AG08395 (cell line): ENCODE measurements at regions not wholly inside any gene's neighbourhood (a gene's known extent, or its start where the extent isn't known, plus 50 kb on each side); places are given as distances from the start of the nearest gene placed in this dataset.
A peak's percentile ranks its signal among the peaks of the same experiment; 100 is the strongest.

ENCODE experiments used
- DNase-seq: peaks from one replicate; pipeline ENCODE4 v3.0.0; 2012; ENCODE audit warnings: mixed read lengths, low spot score

- no peak for DNase-seq
These were observed 59.3 kb downstream of the DDIT4L start for GRCh38 chr4:100130964-100131363.

DNA sequence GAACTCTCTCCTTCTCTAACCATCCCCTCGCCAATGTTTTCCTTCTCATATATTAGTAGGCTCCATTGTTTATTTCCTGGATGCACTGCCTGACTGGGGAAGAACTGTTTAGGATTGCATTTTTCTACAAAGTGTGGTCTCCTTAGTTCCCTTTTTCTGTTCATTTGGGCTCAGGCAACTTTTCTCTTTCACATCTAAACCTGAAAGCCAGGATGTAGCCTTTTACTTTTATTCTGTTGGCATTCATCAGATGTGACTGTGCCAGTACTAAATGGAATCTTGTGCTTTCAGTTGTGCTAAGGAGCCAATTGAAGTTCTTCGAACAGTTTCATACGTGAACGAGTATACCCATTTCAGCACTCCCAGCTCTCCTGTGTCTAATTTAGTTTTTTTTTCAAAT lies 59.8 kb downstream of the DDIT4L start:
- no peak for DNase-seq

- no peak for DNase-seq
These were observed 60.5 kb downstream of the DDIT4L start for GRCh38 chr4:100129774-100130173.

DNA sequence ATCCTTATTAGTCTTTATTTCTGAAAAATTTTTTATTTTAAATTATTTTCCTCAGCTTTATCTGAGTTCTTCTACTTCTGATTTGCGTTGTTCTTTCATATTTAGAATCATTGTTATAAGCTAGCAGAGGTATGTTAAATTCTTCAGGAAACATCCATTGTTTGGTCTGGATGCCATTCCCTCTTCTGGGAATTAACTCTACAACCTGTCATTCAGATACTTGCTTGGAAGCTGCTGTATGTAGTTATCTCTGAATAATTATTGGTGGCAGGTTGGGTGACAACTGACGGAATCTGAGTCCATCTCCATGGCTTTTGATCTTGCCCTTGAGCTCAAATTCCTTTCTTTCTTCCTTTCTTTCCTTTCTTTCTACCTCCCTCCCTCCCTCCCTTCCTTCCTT lies 61.9 kb downstream of the DDIT4L start:
- no peak for DNase-seq

- no peak for DNase-seq
These were observed 65.6 kb downstream of the DDIT4L start for GRCh38 chr4:100124715-100125114.

- no peak for DNase-seq
These were observed 72.1 kb downstream of the DDIT4L start for GRCh38 chr4:100118181-100118580.

DNA sequence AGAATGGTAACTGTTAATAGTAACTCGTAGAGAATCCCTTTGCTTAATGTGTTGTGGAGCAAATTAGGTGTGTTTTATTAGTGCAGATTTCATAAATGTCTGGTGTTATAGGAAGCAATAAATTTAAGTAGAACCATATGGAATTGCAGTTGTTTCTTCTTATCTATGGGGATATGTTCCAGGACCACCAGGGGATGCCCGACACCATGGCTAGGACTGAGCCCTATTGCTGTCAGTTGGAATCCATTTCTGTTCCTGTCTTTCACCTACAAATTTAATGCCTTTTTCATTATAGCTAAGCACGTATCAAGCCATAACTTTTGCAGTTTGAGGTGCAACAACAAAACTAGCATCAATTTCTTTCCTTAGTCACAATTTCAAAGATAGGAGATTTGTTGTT lies 72.5 kb downstream of the DDIT4L start:
- DNase-seq, result no peak

DNA sequence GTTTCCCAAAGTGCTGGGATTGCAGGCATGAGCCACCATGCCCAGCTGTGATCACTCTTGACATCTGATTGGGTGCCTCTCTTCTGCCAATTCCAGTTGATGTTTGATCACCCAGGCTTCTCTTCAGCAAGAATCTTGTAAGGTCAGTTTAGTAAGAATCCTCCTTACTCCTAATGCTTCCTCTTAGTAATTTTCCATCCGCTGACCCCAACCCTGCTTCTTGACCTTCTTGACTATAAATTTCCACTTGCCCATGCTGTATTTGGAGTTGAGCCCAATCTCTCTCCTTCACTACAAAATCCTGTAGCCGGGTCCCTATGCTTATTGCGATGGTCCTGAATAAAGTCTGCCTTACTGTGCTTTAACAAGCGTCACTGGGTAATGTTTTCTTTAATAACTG lies 75.4 kb downstream of the DDIT4L start:
- DNase-seq, result no peak

GRCh38 chr4:100113732-100114131 lies 76.5 kb downstream of the DDIT4L start:
- DNase-seq, result no peak

- DNase-seq, result no peak
These were observed 77.2 kb downstream of the DDIT4L start for GRCh38 chr4:100113096-100113495.

GRCh38 chr4:100109921-100110320 lies 80.3 kb downstream of the DDIT4L start:
- no peak for DNase-seq

- DNase-seq, result no peak
These were observed 81.4 kb downstream of the DDIT4L start for GRCh38 chr4:100108869-100109268.

DNA sequence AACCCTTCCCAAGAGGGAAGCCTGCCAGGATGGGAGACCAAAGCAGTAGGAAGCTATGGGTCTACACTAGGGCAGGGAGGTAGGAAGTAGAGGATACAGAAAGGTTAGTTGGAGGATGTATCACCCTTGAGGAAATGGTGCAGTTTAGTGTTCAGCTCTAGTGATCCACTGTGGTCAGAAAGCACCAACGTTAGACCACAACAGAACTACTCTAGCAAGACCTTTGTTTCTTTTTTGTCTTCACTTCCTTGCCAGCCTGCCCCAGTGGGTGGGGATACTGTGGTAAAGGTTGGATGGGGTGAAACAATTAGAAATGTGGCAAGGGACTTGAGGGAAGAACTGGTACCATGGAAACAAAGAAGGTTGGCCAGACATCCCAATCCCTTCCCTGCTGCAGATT lies 83.3 kb downstream of the DDIT4L start:
- DNase-seq, result no peak

DNA sequence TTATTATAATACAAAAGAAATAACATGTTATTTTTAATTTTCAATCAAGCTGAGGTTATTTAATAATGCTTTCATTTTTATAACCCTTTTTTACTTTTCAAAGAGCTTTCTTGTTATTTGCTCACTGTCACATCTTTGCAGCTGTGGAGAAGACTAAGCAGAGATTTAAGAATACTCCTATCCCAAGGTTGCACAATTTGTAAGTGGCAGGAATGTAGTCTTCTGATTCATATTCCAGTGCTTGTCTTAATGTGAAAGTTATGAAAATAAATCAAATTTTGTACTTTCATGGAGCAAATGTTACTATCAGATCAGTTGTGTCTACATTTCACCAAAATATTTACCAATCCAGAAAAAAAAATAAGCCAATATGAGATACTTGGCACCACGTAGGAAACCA lies 86.6 kb downstream of the DDIT4L start:
- DNase-seq, result no peak

DNA sequence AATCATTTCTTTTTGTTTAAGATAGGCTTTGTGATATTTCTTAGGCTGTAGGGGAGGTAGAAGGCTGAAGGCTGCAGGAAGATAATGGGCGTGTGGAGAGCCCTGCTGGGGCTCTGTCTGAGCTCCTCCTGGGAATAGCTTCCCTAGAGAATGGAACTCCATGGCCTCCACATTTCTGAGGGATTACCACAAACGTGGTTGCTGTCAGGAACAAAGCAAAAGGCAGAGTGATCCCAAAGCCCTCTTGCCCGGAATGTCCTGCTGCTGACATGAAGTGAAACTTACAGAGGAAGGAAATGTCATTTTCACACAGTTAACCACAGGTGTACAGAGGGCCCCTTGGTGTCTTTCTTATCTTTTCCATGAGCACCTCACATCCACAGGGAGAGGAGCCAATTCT lies 89.3 kb downstream of the DDIT4L start:
- no peak for DNase-seq

- no peak for DNase-seq
These were observed 90.5 kb downstream of the DDIT4L start for GRCh38 chr4:100099746-100100145.

DNA sequence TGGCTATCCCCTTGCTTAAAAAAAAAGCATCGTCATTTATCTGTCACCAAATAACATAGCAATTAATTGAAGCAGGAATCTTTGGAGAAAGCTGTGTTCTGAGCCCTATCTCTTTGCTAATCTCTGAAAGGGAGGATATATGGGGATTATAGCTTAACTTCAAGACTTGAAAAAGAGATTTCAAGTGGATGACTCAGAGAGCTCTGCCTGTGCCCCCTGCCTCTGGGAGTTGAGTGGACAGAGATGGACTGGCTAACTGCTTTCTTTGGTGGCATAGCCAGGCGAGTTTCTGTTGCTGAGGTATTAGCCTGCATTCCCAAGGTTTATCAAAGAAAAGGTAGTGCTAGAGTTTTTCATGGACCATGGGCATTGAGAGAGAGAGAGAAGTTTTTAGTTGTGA lies 91.6 kb downstream of the DDIT4L start:
- DNase-seq, result no peak

GRCh38 chr4:100098011-100098545 lies 92.2 kb downstream of the DDIT4L start:
- no peak for DNase-seq

DNA sequence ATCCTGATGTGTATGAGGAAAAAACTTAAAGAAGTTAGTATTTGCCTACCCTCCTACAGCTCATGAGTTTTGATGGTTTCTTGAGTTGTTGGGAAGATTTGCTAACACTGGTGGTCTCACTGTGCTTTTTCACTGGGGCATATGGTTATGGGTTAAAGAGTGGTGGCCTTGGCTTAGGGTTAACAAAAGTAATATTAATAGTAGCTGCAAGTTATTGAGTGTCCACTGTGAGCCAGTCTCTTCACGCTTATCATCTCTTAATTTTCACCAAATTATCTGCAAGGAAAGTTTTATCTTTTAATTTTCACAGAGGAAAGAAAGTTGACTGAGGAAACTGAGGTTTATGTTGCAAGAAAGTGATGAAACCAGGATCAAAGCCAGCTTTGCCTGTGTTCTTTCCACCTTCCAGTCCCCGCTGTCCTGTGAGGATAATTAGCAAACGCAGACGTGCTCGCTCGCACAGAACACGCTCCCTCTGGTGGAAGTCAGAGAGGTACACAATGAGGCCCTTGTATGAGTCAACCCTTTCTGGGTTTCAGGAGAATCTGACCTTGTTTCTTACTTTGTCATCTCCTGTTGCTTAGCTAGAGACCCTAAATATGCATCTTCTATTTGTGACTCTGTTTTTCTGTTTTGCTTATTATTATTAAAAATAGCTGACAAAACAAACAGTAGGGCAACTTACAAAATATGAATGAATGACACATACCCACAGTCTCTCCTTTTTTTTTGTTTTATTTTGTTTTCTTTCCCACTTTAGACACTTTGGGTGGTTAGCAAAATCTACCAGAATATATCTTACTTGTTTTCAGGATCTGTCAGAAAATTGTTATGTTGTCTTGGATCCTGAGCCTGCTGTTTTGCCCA lies 94.3 kb downstream of the DDIT4L start:
- peak; percentile 73 for DNase-seq

- DNase-seq, result peak; percentile 81
These were observed 97.0 kb downstream of the DDIT4L start for GRCh38 chr4:100093091-100093866.

- DNase-seq, result no peak
These were observed 102.5 kb downstream of the DDIT4L start for GRCh38 chr4:100087743-100088142.

DNA sequence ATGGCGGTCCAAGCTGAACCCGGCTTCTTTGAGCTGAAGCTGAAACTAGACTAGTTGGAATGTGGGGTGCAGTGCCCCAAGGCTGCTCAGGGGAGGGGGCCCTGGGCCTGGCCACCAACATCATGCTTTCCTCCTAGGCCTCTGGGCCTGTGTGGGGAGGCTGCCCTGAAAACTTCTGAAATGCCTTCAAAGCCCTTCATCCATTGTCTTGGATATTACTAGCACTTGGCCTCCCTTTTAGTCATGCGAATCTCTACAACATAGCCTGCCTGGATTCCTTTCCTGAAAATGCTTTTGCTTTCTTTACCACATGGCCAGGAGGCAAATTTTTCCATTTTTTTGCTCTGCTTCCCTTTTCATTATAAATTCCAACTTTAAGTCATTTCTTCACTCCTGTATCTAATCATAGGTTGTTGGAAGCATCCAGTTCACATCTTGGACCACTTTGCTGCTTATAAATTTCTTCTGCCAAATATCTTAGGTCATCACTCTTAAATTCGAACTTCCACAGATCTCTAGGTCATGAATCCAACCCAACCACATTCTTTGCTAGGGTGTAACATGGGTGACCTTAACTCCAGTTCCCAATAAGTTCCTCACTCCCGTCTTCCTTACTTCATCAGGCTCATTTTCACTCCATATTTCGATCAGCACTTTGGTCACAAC lies 103.4 kb downstream of the DDIT4L start:
- no peak for DNase-seq

GRCh38 chr4:100084892-100085291 lies 105.4 kb downstream of the DDIT4L start:
- no peak for DNase-seq
